ENCODE measurements at regions not wholly inside any gene's neighbourhood (a gene's known extent, or its start where the extent isn't known, plus 50 kb on each side); places are given as distances from the start of the nearest gene placed in this dataset.

DNA sequence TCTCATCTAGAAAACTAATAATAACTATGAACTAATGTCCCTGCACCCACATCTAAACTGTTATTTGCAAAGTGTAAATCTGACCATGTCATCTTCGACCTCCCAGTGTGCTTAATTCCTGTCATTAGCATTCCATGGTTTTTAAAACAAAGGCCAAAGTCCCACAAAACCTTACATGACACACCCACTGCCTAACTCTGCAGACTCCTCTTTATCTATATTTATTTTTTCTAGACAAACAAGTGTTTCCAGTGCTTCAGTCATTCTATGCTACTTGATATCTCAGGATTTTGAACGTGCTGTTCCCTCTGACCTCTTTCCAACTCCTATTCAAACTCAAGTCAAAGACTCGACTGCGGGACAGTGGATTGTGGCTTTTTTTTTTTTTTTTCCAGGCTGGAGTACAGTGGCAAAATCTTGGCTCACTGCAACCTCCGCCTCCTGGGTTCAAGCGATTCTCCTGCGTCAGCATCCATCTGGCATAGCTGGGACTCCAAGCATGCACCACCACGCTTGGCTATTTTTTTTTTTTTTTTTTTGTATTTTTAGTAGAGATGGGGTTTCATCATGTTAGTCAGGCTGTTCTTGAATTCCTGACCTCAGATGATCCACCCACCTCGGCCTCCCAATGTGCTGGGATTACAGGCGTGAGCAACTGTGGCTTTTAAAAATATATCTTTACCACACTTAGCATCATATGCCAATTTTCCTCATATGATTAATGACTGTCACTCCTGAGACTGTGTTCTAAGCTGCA lies 1511.0 kb downstream of the ARAP2 start:
- no peak for TF ChIP-seq PPARA (CRISPR knock-in tag; IDR thresholded peaks at IDR 0.05; ENCODE audit: borderline replicate concordance)
- TF ChIP-seq ARNTL (CRISPR knock-in tag; IDR thresholded peaks at IDR 0.05; ENCODE audit: borderline replicate concordance, low read depth) = no peak
- TF ChIP-seq ISL1 (CRISPR knock-in tag; IDR thresholded peaks at IDR 0.05) = no peak
- TF ChIP-seq SNAI2 (CRISPR knock-in tag; IDR thresholded peaks at IDR 0.05) = no peak
- TF ChIP-seq, protein P1, sequence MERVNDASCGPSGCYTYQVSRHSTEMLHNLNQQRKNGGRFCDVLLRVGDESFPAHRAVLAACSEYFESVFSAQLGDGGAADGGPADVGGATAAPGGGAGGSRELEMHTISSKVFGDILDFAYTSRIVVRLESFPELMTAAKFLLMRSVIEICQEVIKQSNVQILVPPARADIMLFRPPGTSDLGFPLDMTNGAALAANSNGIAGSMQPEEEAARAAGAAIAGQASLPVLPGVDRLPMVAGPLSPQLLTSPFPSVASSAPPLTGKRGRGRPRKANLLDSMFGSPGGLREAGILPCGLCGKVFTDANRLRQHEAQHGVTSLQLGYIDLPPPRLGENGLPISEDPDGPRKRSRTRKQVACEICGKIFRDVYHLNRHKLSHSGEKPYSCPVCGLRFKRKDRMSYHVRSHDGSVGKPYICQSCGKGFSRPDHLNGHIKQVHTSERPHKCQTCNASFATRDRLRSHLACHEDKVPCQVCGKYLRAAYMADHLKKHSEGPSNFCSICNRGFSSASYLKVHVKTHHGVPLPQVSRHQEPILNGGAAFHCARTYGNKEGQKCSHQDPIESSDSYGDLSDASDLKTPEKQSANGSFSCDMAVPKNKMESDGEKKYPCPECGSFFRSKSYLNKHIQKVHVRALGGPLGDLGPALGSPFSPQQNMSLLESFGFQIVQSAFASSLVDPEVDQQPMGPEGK (CRISPR knock-in tag; IDR thresholded peaks at IDR 0.05; ENCODE audit: borderline replicate concordance) = no peak
- TF ChIP-seq, protein P2, sequence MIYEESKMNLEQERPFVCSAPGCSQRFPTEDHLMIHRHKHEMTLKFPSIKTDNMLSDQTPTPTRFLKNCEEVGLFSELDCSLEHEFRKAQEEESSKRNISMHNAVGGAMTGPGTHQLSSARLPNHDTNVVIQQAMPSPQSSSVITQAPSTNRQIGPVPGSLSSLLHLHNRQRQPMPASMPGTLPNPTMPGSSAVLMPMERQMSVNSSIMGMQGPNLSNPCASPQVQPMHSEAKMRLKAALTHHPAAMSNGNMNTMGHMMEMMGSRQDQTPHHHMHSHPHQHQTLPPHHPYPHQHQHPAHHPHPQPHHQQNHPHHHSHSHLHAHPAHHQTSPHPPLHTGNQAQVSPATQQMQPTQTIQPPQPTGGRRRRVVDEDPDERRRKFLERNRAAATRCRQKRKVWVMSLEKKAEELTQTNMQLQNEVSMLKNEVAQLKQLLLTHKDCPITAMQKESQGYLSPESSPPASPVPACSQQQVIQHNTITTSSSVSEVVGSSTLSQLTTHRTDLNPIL (CRISPR knock-in tag; IDR thresholded peaks at IDR 0.05; ENCODE audit: low read depth) = no peak
- TF ChIP-seq, protein P3, sequence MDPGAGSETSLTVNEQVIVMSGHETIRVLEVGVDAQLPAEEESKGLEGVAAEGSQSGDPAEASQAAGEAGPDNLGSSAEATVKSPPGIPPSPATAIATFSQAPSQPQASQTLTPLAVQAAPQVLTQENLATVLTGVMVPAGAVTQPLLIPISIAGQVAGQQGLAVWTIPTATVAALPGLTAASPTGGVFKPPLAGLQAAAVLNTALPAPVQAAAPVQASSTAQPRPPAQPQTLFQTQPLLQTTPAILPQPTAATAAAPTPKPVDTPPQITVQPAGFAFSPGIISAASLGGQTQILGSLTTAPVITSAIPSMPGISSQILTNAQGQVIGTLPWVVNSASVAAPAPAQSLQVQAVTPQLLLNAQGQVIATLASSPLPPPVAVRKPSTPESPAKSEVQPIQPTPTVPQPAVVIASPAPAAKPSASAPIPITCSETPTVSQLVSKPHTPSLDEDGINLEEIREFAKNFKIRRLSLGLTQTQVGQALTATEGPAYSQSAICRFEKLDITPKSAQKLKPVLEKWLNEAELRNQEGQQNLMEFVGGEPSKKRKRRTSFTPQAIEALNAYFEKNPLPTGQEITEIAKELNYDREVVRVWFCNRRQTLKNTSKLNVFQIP (CRISPR knock-in tag; IDR thresholded peaks at IDR 0.05; ENCODE audit: borderline replicate concordance, low read depth) = no peak
- TF ChIP-seq OSR1 (CRISPR knock-in tag; IDR thresholded peaks at IDR 0.05) = no peak

Data from SK-N-SH treated with all-trans-retinoic acid at 6 μM for 48 hours (cell line).